ENCODE measurements at regions not wholly inside any gene's neighbourhood (a gene's known extent, or its start where the extent isn't known, plus 50 kb on each side); places are given as distances from the start of the nearest gene placed in this dataset.
"Not testable (repeated sequence)": the region's sequence is repeated elsewhere in the genome, so short reads cannot be mapped to it uniquely, and the experiment has no call there.

DNA sequence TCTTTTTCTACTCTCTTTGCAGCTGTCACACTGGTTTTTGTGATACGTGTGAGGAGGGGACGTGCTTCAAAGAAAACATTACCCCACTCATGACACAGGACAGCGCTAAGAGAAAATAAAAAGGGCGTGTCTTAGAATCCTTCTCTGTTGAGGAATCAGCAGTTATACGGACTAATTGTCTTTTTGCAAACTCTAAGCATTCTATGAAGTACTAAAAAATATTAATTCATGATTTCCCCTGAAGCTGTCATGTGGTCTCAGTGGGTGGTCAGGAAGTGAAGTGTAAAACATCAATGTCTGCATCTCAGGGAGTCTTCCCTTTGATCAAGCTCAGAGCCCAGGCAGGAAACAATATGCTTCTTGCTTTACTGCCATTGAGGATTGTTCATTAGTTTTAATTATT, 117.5 kb upstream of the CRBN start:
- Histone ChIP-seq H3K27ac (no peak overlapping the region), H3K4me3 (no peak overlapping the region)

DNA sequence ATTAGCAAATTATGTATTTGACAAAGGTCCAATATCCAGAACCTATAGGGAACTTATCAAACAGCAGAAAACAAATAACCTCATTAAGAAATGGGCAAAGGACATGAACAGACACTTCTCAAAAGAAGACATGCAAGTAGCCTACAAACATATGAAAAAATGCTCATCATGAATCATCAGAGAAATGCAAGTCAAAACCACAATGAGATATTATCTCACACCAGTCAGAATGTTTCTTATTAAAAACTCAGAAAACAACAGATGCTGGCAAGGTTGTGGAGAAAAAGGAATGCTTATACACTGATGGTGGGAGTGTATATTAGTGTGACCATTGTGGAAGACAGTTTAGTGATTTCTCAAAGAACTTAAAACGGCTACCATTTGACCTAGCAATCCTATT, 116.1 kb upstream of the CRBN start:
- H3K4me3 ChIP-seq = no peak overlapping the region
- no peak overlapping the region for H3K27ac ChIP-seq

GRCh38 chr3:3291756-3292283, 112.3 kb upstream of the CRBN start:
- H3K4me3 ChIP-seq, H3K27ac ChIP-seq: not testable (repeated sequence)

DNA sequence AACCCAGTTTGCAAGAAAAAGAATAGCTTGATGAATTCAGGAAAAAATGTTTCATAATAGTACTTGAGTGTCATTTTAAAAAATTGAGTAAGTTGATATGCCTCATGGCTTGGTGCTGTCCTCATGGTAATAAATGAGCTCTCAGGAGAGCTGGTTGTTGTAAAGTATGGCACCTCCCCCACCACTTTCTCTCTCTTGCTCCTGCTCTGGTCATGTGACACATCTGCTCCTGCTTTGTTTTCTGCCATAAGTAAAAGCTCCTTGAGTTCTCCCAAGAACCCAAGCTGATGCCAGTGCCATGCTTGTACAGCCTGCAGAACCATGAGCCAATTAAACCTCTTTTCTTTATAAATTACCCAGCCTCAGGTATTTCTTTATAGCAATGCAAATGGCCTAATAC, 108.8 kb upstream of the CRBN start:
- H3K4me3 ChIP-seq = no peak overlapping the region
- no peak overlapping the region for H3K27ac ChIP-seq

DNA sequence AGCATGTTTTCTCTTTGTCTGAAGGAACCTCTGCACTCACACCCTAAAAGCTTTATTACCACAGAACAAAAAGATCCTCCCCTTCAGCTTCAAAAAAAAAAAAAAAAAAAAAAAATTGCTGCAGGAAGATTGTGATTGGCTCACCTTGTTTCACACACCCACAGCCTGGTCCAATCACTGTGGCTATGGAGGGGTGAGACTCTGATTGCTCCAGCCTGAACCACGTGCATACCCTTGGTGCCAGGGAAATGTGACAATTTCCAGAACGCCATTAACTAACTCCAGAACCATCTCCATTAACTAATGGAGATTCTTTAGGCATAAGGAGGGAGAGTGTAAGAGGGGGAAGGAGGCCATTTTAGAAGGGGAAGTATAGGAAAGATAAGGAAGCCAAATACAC, 106.5 kb upstream of the CRBN start:
- no peak overlapping the region for H3K4me3 ChIP-seq
- H3K27ac ChIP-seq = no peak overlapping the region

- H3K27ac ChIP-seq = no peak overlapping the region
- H3K4me3 ChIP-seq = no peak overlapping the region
Observed at GRCh38 chr3:3281024-3281423, 101.5 kb upstream of the CRBN start.

GRCh38 chr3:3280396-3280795, 100.9 kb upstream of the CRBN start:
- no peak overlapping the region for H3K4me3 ChIP-seq

GRCh38 chr3:3278073-3278472, 98.6 kb upstream of the CRBN start:
- H3K4me3 ChIP-seq = no peak overlapping the region

More at GRCh38 chr3:3280396-3280795, 100.9 kb upstream of the CRBN start:
- no peak overlapping the region for H3K27ac ChIP-seq

DNA sequence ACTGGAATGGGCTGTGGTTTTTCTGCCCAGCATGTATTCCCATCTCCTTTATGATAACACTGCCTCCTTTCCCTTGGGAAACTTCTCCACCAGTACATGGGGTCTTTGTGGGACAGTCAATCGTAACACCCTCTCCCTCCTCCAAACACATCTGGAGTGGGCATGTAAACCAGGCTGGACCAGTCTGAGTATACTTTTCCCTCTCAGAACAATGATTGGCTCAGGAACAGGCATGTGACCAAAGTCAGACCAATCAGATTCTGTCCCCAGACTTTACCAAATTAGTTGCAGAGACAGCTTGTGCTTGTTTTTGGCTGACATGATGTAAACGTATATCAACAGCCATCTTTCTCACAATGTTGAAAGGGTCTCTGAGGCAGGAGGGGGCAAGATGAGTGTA, 97.1 kb upstream of the CRBN start:
- Histone ChIP-seq H3K27ac (no peak overlapping the region), H3K4me3 (no peak overlapping the region)

More at GRCh38 chr3:3278073-3278472, 98.6 kb upstream of the CRBN start:
- no peak overlapping the region for H3K27ac ChIP-seq

- Histone ChIP-seq H3K4me3 (no peak overlapping the region), H3K27ac (no peak overlapping the region)
Observed at GRCh38 chr3:3264796-3265195, 85.3 kb upstream of the CRBN start.

- Histone ChIP-seq H3K4me3 (no peak overlapping the region), H3K27ac (no peak overlapping the region)
Observed at GRCh38 chr3:3260870-3261269, 81.4 kb upstream of the CRBN start.

GRCh38 chr3:3259181-3259580, 79.7 kb upstream of the CRBN start:
- Histone ChIP-seq H3K27ac (no peak overlapping the region), H3K4me3 (no peak overlapping the region)

GRCh38 chr3:3258281-3258680, 78.8 kb upstream of the CRBN start:
- no peak overlapping the region for H3K27ac ChIP-seq
- no peak overlapping the region for H3K4me3 ChIP-seq

- Histone ChIP-seq H3K4me3 (no peak overlapping the region), H3K27ac (no peak overlapping the region)
Observed at GRCh38 chr3:3241596-3241995, 62.1 kb upstream of the CRBN start.

- no peak overlapping the region for H3K27ac ChIP-seq
- H3K4me3 ChIP-seq = no peak overlapping the region
Observed at GRCh38 chr3:3240986-3241385, 61.5 kb upstream of the CRBN start.

DNA sequence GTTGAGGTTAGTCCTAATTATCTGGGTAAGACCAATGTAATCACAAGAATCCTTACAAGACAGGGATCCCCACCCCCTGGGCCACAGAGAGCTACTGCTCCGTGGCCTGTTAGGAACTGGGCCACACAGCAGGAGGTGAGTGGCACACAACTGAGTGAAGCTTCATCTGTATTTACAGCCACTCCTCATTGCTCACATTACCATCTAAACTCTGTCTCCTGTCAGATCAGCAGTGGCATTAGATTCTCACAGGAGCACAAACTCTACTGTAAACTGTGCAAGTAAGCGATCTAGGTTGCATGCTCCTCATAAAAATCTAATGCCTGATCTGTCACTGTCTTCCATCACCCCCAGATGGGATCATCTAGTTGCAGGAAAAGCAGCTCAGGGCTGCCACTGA, 58.5 kb upstream of the CRBN start:
- H3K27ac ChIP-seq = no peak overlapping the region
- H3K4me3 ChIP-seq = no peak overlapping the region

DNA sequence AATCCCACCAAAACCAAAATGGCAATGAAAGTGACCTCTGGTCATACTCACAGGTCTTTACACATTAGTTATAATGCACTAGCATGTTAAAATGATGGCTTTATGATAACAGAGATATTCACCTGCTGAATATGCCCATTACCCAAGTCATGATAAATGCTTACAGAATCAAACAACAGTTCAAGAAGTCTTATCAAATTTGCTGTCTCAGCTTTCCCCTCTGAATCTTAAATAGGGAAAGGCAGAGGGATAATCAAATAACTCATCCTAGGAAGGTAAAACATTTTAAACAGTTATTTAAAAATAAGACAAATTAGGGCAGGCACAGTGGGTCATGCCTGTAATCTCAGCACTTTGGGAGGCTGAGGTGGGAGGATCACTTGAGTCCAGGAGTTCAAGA, 52.8 kb upstream of the CRBN start:
- Histone ChIP-seq H3K4me3 (no peak overlapping the region), H3K27ac (no peak overlapping the region)

Data from skin epidermis (tissue), 12 donors.